HEK293 (cell line): ENCODE measurements at regions not wholly inside any gene's neighbourhood (a gene's known extent, or its start where the extent isn't known, plus 50 kb on each side); places are given as distances from the start of the nearest gene placed in this dataset.

Experiments used
- KLF1 ChIP-seq: fragments of 450-650 bp; formaldehyde crosslinking; IDR thresholded peaks from 2 replicates; pipeline ENCODE4 v1.5.1; 2016; ENCODE audit warnings: missing biosample characterization, missing genetic modification characterization
- PRDM10 ChIP-seq: fragments of 450-650 bp; formaldehyde crosslinking; IDR thresholded peaks from 2 replicates; pipeline ENCODE4 v1.5.1; 2016; ENCODE audit warnings: missing biosample characterization, missing genetic modification characterization
- ZNF10 ChIP-seq: fragments of 450-650 bp; formaldehyde crosslinking; IDR thresholded peaks from 2 replicates; pipeline ENCODE4 v1.5.1; 2017; ENCODE audit warnings: missing biosample characterization, missing genetic modification characterization
- ZNF23 ChIP-seq: fragments of 450-650 bp; formaldehyde crosslinking; IDR thresholded peaks from 2 replicates; pipeline ENCODE4 v1.5.1; 2016; ENCODE audit warnings: missing biosample characterization, missing genetic modification characterization, borderline replicate concordance
- ZNF423 ChIP-seq: fragments of 450-650 bp; formaldehyde crosslinking; IDR thresholded peaks from 2 replicates; pipeline ENCODE4 v1.5.1; 2016; ENCODE audit warnings: missing biosample characterization, missing genetic modification characterization
- ZNF701 ChIP-seq: fragments of 450-650 bp; formaldehyde crosslinking; IDR thresholded peaks from 2 replicates; pipeline ENCODE4 v1.5.1; 2016; ENCODE audit warnings: missing biosample characterization, missing genetic modification characterization
- TF ChIP-seq, protein P1 (sequence below): fragments of 450-650 bp; formaldehyde crosslinking; IDR thresholded peaks from 2 replicates; pipeline ENCODE4 v1.5.1; 2016; ENCODE audit warnings: missing biosample characterization, missing genetic modification characterization

DNA sequence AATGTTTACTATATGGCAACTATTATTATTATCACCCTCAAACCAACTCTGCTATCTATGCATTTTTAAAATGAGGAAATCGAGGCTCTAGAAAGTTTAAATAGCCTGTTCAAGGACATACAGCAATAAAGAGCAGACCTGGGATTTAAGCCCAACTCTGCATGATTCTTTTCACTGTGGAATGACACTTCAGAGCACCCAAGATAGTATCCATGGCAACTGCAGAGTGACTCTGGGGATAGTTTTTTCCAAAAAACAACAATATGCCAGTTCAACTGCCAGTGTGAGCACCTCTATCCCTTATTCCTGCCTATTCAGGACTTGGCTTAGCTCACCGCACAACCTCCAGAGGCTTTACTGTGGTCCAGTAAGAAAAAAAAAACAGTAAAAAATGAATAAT, 293.9 kb downstream of the BRINP2 start:
- TF ChIP-seq, protein P1, sequence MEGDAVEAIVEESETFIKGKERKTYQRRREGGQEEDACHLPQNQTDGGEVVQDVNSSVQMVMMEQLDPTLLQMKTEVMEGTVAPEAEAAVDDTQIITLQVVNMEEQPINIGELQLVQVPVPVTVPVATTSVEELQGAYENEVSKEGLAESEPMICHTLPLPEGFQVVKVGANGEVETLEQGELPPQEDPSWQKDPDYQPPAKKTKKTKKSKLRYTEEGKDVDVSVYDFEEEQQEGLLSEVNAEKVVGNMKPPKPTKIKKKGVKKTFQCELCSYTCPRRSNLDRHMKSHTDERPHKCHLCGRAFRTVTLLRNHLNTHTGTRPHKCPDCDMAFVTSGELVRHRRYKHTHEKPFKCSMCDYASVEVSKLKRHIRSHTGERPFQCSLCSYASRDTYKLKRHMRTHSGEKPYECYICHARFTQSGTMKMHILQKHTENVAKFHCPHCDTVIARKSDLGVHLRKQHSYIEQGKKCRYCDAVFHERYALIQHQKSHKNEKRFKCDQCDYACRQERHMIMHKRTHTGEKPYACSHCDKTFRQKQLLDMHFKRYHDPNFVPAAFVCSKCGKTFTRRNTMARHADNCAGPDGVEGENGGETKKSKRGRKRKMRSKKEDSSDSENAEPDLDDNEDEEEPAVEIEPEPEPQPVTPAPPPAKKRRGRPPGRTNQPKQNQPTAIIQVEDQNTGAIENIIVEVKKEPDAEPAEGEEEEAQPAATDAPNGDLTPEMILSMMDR (tag by site-specific recombination): no peak
- TF ChIP-seq ZNF423 (tag by site-specific recombination): no peak
- TF ChIP-seq KLF1 (tag by site-specific recombination): no peak
- no peak for TF ChIP-seq ZNF701 (tag by site-specific recombination)
- no peak for TF ChIP-seq ZNF23 (tag by site-specific recombination)
- TF ChIP-seq ZNF10: no peak
- no peak for TF ChIP-seq PRDM10 (tag by site-specific recombination)
